ENCODE measurements at regions not wholly inside any gene's neighbourhood (a gene's known extent, or its start where the extent isn't known, plus 50 kb on each side); places are given as distances from the start of the nearest gene placed in this dataset.

- TF ChIP-seq POLR2A (IDR thresholded peaks at IDR 0.05) (no peak), CTCF (IDR thresholded peaks at IDR 0.05) (no peak), POLR2AphosphoS5 (IDR thresholded peaks at IDR 0.05) (no peak), EP300 (IDR thresholded peaks at IDR 0.05; ENCODE audit: low read depth) (no peak)
Observed at GRCh38 chr4:12644261-12644660, 839.9 kb downstream of the RAB28 start.

Data from transverse colon (tissue), 4 donors.